Lower leg skin (tissue), 4 donors: ENCODE measurements at regions not wholly inside any gene's neighbourhood (a gene's known extent, or its start where the extent isn't known, plus 50 kb on each side); places are given as distances from the start of the nearest gene placed in this dataset.

Experiments
- DNase-seq, 2 donors: peaks; one replicate each; pipeline ENCODE4 v3.0.0-alpha.2; 2019; ENCODE audit warnings: low spot score in 2 of 2
- H3K4me3 ChIP-seq: fragments of 200-600 bp; sonication (generic); 2 replicates; pipeline ENCODE4 v1.5.1; 2017; ENCODE audit warnings: mild to moderate bottlenecking, low read depth; ENCODE audit not compliant: poor library complexity, severe bottlenecking
- POLR2A ChIP-seq, 2 donors: fragments of 450-650 bp; IDR thresholded peaks; one replicate each; pipeline ENCODE4 v1.6.1; 2016 to 2017; ENCODE audit warnings: antibody characterized with exemption in 2 of 2, mild to moderate bottlenecking in 1 of 2, moderate library complexity in 1 of 2
- WGBS, 2 donors: methylation state at CpG; one replicate each; pipeline ENCODE4 v1.1.5; 2018; 5-methylcytosine and 5-hydroxymethylcytosine counted together
- intact Hi-C: fragments of 100-400 bp; cut with DNase I; formaldehyde crosslinking; loops from one replicate; pipeline ENCODE4 v1.15.0; 2023; ENCODE audit warnings: low total_unique reads
- TF ChIP-seq, protein P1 (sequence below), 3 donors: fragments of 450-650 bp; IDR thresholded peaks; one replicate each; pipeline ENCODE4 v1.5.1; 2016; ENCODE audit warnings: antibody characterized with exemption in 3 of 3, mild to moderate bottlenecking in 3 of 3, moderate library complexity in 2 of 3

DNA sequence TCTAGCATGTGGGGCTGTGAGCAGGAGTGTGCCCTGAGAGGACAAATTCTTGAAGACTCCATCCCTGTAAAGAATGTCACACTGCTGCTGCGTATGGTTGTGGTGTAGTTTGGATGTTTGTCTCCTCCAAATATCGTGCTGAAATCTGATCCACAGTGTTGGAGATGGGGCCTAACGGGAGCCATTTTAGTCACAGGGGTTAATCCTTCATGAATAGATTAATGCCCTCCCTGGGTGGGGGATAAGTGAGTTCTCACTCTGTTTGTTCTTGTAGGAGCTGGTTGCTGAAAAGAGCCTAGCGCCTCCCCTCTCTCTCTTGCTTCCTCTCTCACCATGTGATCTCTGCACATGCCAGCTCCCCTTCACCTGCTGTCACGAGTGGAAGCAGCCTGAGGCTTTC lies 94.5 kb upstream of the VASH1 start:
- no peak for TF ChIP-seq POLR2A (IDR thresholded peaks at IDR 0.05)
- TF ChIP-seq, protein P1, sequence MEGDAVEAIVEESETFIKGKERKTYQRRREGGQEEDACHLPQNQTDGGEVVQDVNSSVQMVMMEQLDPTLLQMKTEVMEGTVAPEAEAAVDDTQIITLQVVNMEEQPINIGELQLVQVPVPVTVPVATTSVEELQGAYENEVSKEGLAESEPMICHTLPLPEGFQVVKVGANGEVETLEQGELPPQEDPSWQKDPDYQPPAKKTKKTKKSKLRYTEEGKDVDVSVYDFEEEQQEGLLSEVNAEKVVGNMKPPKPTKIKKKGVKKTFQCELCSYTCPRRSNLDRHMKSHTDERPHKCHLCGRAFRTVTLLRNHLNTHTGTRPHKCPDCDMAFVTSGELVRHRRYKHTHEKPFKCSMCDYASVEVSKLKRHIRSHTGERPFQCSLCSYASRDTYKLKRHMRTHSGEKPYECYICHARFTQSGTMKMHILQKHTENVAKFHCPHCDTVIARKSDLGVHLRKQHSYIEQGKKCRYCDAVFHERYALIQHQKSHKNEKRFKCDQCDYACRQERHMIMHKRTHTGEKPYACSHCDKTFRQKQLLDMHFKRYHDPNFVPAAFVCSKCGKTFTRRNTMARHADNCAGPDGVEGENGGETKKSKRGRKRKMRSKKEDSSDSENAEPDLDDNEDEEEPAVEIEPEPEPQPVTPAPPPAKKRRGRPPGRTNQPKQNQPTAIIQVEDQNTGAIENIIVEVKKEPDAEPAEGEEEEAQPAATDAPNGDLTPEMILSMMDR (IDR thresholded peaks at IDR 0.05): no peak
- 31 to 45% methylated on average over 5 of the region's 5 CpGs for WGBS, 2 donors
- DNase-seq: no peak
- intact Hi-C loops: no loop called here
- no peak overlapping the region for H3K4me3 ChIP-seq

DNA sequence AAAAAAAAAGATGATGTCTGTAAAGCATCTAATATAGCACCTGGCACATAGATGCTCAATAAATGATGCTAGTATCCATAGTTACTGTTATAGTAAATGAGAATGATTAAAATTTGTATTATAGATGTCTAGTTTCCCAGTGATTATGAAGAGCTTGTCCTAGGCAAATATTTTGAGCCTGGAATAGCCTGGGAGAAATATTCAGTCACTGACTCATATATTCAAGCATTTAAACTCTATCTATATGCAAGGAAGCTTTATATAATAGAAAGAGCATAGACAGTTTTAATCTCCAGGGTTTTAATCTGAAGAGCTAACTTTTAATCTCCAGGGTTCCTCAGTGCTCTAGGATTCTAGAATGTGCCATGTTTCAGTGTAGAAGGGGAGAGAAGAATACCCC lies 91.5 kb upstream of the VASH1 start:
- TF ChIP-seq, protein P1 (IDR thresholded peaks at IDR 0.05): no peak
- TF ChIP-seq POLR2A (IDR thresholded peaks at IDR 0.05): no peak
- DNase-seq: no peak
- intact Hi-C loops: no loop called here

DNA sequence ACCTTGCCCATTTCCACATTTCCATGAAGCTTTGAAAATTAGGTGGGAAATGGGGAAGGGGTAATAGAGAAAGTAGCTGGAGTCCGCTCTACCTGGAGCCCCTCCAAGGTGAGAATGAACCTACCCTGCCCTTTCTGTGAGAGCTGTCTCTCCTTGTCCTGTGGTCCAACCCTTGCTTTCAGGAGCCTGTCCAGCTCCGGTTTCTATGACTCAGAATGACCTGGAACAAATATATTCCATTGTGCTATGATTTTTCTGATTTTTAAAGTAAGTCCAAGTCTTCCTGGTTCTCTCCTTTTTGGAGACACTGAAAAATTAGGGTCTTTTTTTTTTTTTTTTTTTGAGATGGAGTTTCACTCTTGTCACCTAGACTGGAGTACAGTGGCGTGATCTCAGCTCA lies 89.1 kb upstream of the VASH1 start:
- DNase-seq: no peak
- no peak overlapping the region for H3K4me3 ChIP-seq
- WGBS, 2 donors: 95 to 96% methylated on average over 3 of the region's 3 CpGs
- intact Hi-C loops: no loop called here
- TF ChIP-seq, protein P1 (IDR thresholded peaks at IDR 0.05): no peak
- no peak for TF ChIP-seq POLR2A (IDR thresholded peaks at IDR 0.05)

More for the DNA sequence above, 91.5 kb upstream of the VASH1 start:
- no peak overlapping the region for H3K4me3 ChIP-seq

DNA sequence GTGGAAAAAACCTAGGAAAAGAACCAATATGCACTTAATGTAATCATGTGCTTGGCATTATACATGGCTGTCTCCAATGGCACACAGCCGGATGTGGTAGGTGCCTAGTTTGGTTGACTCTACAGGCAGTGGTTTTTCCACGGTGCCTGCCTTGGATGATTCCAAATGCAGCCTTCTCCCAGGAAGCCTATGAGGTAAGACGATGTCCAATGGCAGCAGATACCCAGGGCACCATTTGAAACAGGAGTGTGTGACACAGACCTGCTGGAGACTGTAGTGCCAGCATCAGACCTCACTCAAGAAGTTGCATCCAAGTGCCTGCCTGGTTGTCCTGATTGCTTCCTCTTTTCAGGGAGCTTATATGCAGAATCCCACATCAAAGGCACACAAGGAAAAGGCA lies 88.0 kb upstream of the VASH1 start:
- WGBS, 2 donors: 85 to 89% methylated on average over 3 of the region's 3 CpGs
- intact Hi-C loops: no loop called here
- no peak overlapping the region for H3K4me3 ChIP-seq
- DNase-seq: no peak
- TF ChIP-seq POLR2A (IDR thresholded peaks at IDR 0.05): no peak
- TF ChIP-seq, protein P1 (IDR thresholded peaks at IDR 0.05): no peak

DNA sequence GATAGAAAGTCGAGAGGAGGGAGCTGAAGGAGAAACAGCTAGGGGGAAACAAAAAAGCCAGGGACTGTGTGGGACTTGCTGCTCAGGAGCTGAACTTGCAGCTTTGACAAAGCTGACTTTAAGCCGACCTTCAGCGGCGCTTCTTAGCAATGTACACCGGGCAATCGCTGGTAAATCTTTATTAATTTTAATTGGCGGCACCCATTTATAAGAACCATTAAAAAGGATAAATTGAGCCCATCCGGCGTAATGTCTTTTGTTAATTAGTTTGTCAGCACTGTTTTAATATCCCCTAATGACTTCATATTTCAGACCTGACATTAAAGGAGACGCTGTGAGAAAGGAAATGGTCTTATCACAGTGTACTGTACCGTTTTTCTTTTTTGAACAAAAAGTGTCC lies 86.2 kb upstream of the VASH1 start:
- WGBS, 2 donors: 71 to 77% methylated on average over 11 of the region's 11 CpGs
- intact Hi-C loops: no loop called here
- H3K4me3 ChIP-seq: no peak overlapping the region

DNA sequence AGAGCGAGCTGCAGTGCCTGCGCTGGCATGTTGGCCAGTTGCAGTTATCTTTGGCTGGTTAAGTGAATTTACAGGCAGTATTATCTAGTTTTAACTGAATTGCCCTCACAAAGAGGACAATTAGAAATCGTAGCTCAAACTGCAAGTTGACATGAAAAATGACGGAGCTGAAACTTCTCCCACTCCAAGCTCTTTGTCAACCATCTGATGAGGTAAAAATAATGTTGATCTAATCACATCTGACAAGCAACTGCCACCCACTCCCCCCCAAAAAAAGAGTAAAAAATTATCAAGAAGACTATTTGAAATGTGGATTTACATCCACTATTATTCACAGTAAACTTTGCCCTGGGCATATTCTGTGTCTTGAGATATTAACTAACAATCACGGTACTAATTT lies 84.7 kb upstream of the VASH1 start:
- 61 to 64% methylated on average over 5 of the region's 5 CpGs for WGBS, 2 donors
- DNase-seq: no peak
- intact Hi-C loops: no loop called here
- no peak overlapping the region for H3K4me3 ChIP-seq
- TF ChIP-seq, protein P1 (IDR thresholded peaks at IDR 0.05): no peak
- no peak for TF ChIP-seq POLR2A (IDR thresholded peaks at IDR 0.05)

More for the DNA sequence above, 86.2 kb upstream of the VASH1 start:
- DNase-seq: no peak
- no peak for TF ChIP-seq POLR2A (IDR thresholded peaks at IDR 0.05)
- TF ChIP-seq, protein P1 (IDR thresholded peaks at IDR 0.05): no peak
